SK-N-SH (cell line): ENCODE measurements at regions not wholly inside any gene's neighbourhood (a gene's known extent, or its start where the extent isn't known, plus 50 kb on each side); places are given as distances from the start of the nearest gene placed in this dataset.
A peak's percentile ranks its signal among the peaks of the same experiment; 100 is the strongest.

Experiments
- CTCF ChIA-PET: fragments of 300-600, 350-600 bp; formaldehyde crosslinking; extraction: SDS; loops from one replicate; lab custom pipeline; 2021; lab: Yijun Ruan, JAX
- POLR2A ChIA-PET: fragments of 350-600 bp; sonication (Branson Sonifier 250); formaldehyde crosslinking; extraction: SDS; loops from one replicate; lab custom pipeline; 2020; ENCODE audit warnings: antibody characterized with exemption, inconsistent platforms; lab: Yijun Ruan, JAX
- DNase-seq: peaks from one replicate; pipeline ENCODE4 v3.0.0; 2012
- H2AFZ ChIP-seq: fragments of 200-600 bp; sonication (generic); 2 replicates; pipeline ENCODE4 v1.8.1; 2016; ENCODE audit warnings: antibody characterized with exemption, mild to moderate bottlenecking, low read depth
- H3F3A ChIP-seq: fragments of 200-600 bp; sonication (generic); replicated peaks from 2 replicates; pipeline ENCODE3; 2016; ENCODE audit warnings: antibody characterized with exemption, mild to moderate bottlenecking; ENCODE audit not compliant: insufficient read depth
- H3K27ac ChIP-seq, 2 experiments: fragments of 200-500 bp in 1 of 2; fragments of 200-600 bp in 1 of 2; sonication (Bioruptor generic) in 1 of 2; sonication (generic), shearing (Covaris generic) in 1 of 2; 2 replicates each; pipeline versions ENCODE4 v1.5.1 to v1.6.1; 2014 to 2016; ENCODE audit warnings: low read depth in 2 of 2, inconsistent platforms in 1 of 2, low read length in 1 of 2, mild to moderate bottlenecking in 1 of 2, mixed read lengths in 1 of 2
- H3K27me3 ChIP-seq: fragments of 200-600 bp; sonication (generic), shearing (Covaris generic); 2 replicates; pipeline ENCODE4 v1.6.1; 2016; ENCODE audit warnings: mixed run types; ENCODE audit not compliant: insufficient read depth
- H3K36me3 ChIP-seq, 2 experiments: fragments of 200-500 bp in 1 of 2; fragments of 200-600 bp in 1 of 2; sonication (Bioruptor generic) in 1 of 2; sonication (generic) in 1 of 2; replicated peaks in 1 of 2; 2 replicates each; pipeline versions ENCODE3 to v1.5.1; 2014 to 2016; ENCODE audit warnings: low read length in 1 of 2, mild to moderate bottlenecking in 1 of 2; ENCODE audit not compliant: insufficient read depth in 2 of 2, control insufficient read depth in 1 of 2
- H3K4me1 ChIP-seq, 2 experiments: fragments of 200-500 bp in 1 of 2; fragments of 200-600 bp in 1 of 2; sonication (Bioruptor generic) in 1 of 2; sonication (generic), shearing (Covaris generic) in 1 of 2; 2 replicates each; pipeline versions ENCODE4 v1.5.1 to v1.6.1; 2014 to 2016; ENCODE audit warnings: low read depth in 1 of 2, low read length in 1 of 2, mixed run types in 1 of 2; ENCODE audit not compliant: insufficient read depth in 2 of 2, control insufficient read depth in 1 of 2
- H3K4me2 ChIP-seq: fragments of 200-600 bp; sonication (generic), shearing (Covaris generic); 2 replicates; pipeline ENCODE4 v1.6.1; 2017; ENCODE audit warnings: mixed run types
- H3K4me3 ChIP-seq, 2 experiments: fragments of 200-500 bp in 1 of 2; fragments of 200-600 bp in 1 of 2; sonication (Bioruptor generic) in 1 of 2; sonication (generic), shearing (Covaris generic) in 1 of 2; 2 replicates each; pipeline versions ENCODE4 v1.5.1 to v1.8.1; 2014 to 2016; ENCODE audit warnings: low read depth in 2 of 2, inconsistent platforms in 1 of 2, low read length in 1 of 2, mild to moderate bottlenecking in 1 of 2, mixed read lengths in 1 of 2, moderate library complexity in 1 of 2
- H3K79me2 ChIP-seq: fragments of 200-600 bp; sonication (generic); 2 replicates; pipeline ENCODE4 v1.8.1; 2017; ENCODE audit warnings: mild to moderate bottlenecking; ENCODE audit not compliant: insufficient read depth
- H3K9ac ChIP-seq: fragments of 200-600 bp; sonication (generic); 2 replicates; pipeline ENCODE4 v1.6.1; 2017; ENCODE audit warnings: mixed run types
- H3K9me2 ChIP-seq: fragments of 200-600 bp; sonication (generic); 2 replicates; pipeline ENCODE4 v1.6.1; 2017; ENCODE audit warnings: mixed run types
- H3K9me3 ChIP-seq: fragments of 200-600 bp; sonication (generic); 2 replicates; pipeline ENCODE4 v1.6.1; 2017; ENCODE audit warnings: mixed run types, mild to moderate bottlenecking, moderate library complexity
- H4K20me1 ChIP-seq: fragments of 200-600 bp; sonication (generic); 2 replicates; pipeline ENCODE4 v1.6.1; 2017; ENCODE audit warnings: mild to moderate bottlenecking, mixed run types; ENCODE audit not compliant: insufficient read depth
- FOXJ3 ChIP-seq: sonication (generic); formaldehyde crosslinking; IDR thresholded peaks from 2 replicates; pipeline ENCODE4 v1.5.1; 2020; ENCODE audit warnings: mild to moderate bottlenecking, missing genetic modification reagents
- GABPA ChIP-seq: IDR thresholded peaks from 2 replicates; pipeline ENCODE4 v1.4.0; 2012; ENCODE audit warnings: low read depth, mild to moderate bottlenecking
- GATA2 ChIP-seq: sonication (generic); formaldehyde crosslinking; IDR thresholded peaks from 2 replicates; pipeline ENCODE4 v1.5.0; 2020; ENCODE audit warnings: mild to moderate bottlenecking, missing genetic modification reagents
- POLR2AphosphoS5 ChIP-seq: IDR thresholded peaks from 2 replicates; pipeline ENCODE4 v1.6.1; 2012; ENCODE audit warnings: low read depth, low read length
- RCOR1 ChIP-seq: fragments of 150-350 bp; IDR thresholded peaks from 2 replicates; pipeline ENCODE4 v1.6.1; 2017; ENCODE audit warnings: antibody characterized with exemption, low read length
- TAF1 ChIP-seq: IDR thresholded peaks from 2 replicates; pipeline ENCODE4 v1.6.1; 2012; ENCODE audit warnings: low read depth, mild to moderate bottlenecking, low read length, moderate library complexity, borderline replicate concordance
- TCF12 ChIP-seq: IDR thresholded peaks from 2 replicates; pipeline ENCODE4 v1.4.0; 2012
- TEAD4 ChIP-seq: IDR thresholded peaks from 2 replicates; pipeline ENCODE4 v1.4.0; 2012; ENCODE audit warnings: mild to moderate bottlenecking, borderline replicate concordance; ENCODE audit not compliant: insufficient read depth
- WGBS: methylation state at CpG from one replicate; pipeline ENCODE4 v1.1.6; 2017; ENCODE audit warnings: low lambda C conversion rate; 5-methylcytosine and 5-hydroxymethylcytosine counted together
- TF ChIP-seq, protein P1 (sequence below): fragments of 200-600 bp; sonication (generic); IDR thresholded peaks from 2 replicates; pipeline ENCODE4 v1.6.1; 2017; ENCODE audit warnings: antibody characterized with exemption, mild to moderate bottlenecking, moderate library complexity
- TF ChIP-seq, protein P2 (sequence below): IDR thresholded peaks from 2 replicates; pipeline ENCODE4 v1.4.0; 2012; ENCODE audit warnings: low read depth, borderline replicate concordance
- TF ChIP-seq, protein P3 (sequence below): IDR thresholded peaks from 2 replicates; pipeline ENCODE4 v1.4.0; 2012; ENCODE audit warnings: low read depth

DNA sequence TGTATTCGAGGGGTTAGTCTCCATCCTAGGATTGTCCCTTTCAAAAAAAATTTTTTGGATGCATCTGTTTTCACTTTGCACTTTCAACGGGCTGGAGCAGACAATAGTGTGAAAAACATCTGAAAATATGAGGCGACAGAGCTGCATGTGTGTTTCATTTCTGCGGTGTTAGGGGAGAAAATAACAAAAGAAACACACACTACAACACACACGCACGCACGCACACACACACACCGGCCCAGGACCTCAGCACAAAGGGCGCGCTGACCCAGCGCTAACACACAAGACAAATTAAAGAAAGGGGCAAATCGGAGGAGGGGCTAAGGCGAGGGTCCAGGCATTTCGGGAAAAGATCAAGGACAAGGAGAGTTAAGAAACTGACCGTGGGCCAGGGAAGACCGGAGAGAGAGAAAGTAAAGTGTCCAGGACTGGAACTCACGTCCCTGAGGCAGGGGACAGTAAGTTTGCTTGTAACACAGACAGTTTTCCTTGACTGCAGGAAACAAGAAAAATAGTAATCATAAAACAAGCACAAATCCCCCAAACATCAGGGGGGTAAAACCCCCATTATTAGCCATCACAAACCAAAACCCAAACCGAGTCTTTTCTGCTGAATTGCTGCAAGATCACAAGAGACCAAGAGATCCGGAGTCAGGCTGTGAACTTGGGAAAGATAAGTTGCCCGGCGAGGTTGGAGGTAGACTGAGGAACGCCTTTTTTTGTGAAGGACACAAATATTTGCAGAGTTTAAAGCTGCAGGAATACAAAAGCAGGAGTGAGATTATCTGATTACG is 302.1 kb downstream of the PARP8 start:
- Histone ChIP-seq H3K9ac (0 out of 2 replicates have a peak overlapping the region, but pooled peaks have one; percentile 5), H3K9me3 (no peaks in the 10 kb centered on the region), H3K4me3 (peak overlapping the region; percentile 53 to 58), H3K9me2 (no peaks in the 10 kb centered on the region), H3K36me3 (no peaks in the 10 kb centered on the region), H3K27me3 (peaks cover 60% of the 10 kb centered on the region), H2AFZ (peak overlapping the region; percentile 83), H3K27ac (peak overlapping the region in 1 of 2 experiments; percentile 84; a peak in 2 of 4 replicates), H3K79me2 (no peaks in the 10 kb centered on the region), H3F3A (no peaks in the 10 kb centered on the region), H3K4me2 (peak overlapping the region; percentile 80), H4K20me1 (no peaks in the 10 kb centered on the region), H3K4me1 (peaks cover 6 to 22% of the 10 kb centered on the region in 2 experiments; a peak in 3 of 4 replicates)
- WGBS: 6% methylated on average over 23 of the region's 23 CpGs
- POLR2A ChIA-PET: interaction anchor here (0.5 to 11.4 kb wide), 15 partner anchors 36 to 1388 kb away, joined by 3 to 437 read pairs (median 4); partner anchors contain the start of gene ISL1
- CTCF ChIA-PET: interaction anchor here (0.7 to 13.0 kb wide), 10 partner anchors 10 to 1690 kb away, joined by 3 to 303 read pairs (median 5); partner anchors contain the start of gene ISL1
- peak; percentile 31 for DNase-seq
- TF ChIP-seq TCF12 (no peak), RCOR1 (peak; percentile 26; the same call in 1 of the 2 replicates), FOXJ3 (CRISPR knock-in tag) (no peak), POLR2AphosphoS5 (0 out of 2 replicates have a peak, but pooled peaks have one; percentile 12), TEAD4 (no peak), GABPA (no peak)
- TF ChIP-seq, protein P1, sequence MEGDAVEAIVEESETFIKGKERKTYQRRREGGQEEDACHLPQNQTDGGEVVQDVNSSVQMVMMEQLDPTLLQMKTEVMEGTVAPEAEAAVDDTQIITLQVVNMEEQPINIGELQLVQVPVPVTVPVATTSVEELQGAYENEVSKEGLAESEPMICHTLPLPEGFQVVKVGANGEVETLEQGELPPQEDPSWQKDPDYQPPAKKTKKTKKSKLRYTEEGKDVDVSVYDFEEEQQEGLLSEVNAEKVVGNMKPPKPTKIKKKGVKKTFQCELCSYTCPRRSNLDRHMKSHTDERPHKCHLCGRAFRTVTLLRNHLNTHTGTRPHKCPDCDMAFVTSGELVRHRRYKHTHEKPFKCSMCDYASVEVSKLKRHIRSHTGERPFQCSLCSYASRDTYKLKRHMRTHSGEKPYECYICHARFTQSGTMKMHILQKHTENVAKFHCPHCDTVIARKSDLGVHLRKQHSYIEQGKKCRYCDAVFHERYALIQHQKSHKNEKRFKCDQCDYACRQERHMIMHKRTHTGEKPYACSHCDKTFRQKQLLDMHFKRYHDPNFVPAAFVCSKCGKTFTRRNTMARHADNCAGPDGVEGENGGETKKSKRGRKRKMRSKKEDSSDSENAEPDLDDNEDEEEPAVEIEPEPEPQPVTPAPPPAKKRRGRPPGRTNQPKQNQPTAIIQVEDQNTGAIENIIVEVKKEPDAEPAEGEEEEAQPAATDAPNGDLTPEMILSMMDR: no peak

DNA sequence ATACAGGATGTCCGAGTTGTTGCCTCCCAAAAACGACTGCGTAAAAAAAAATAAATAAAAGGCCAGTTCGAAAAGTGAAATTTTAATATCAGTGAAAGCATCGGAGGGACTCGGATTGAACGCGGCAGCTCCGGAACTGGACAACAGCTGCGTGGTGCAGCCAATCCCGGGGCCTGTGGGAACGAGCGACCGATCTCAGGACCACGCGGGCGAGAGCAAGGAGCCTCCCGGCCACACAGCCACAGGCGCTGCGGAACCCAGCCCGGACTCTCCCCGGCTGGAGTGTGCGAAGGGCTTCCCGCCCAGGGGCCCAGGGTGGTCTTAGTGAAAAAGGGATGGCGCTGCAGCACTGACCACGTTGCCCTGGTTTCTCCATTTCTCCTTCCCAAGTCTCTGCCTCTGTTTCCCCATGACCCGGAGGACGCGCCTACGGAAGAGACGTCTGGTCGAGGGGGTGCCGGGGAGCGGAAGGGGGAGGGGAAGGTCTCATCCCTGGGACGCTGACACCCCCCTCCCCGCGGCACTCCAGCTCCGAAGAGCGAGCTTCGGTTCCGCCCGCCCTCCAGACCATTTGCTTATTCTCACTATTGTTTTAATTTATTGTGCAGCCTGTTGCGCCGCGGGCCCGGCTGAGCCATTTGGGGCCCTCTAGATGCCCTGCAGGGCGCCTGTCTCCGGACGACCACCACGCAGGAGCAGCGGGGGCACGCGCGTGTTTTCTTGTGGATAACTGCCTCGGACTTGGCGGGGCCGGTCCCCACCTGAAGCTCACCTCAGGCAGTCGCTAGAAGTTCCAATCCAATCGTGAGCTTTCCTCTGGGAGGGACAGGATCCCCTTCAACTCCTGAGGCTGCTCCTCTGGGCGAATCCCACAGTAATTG is 303.0 kb downstream of the PARP8 start:
- H3K4me2 ChIP-seq: peak overlapping the region; percentile 80
- 0 out of 2 replicates have a peak, but pooled peaks have one; percentile 13 for TF ChIP-seq TAF1
- TF ChIP-seq, protein P2, sequence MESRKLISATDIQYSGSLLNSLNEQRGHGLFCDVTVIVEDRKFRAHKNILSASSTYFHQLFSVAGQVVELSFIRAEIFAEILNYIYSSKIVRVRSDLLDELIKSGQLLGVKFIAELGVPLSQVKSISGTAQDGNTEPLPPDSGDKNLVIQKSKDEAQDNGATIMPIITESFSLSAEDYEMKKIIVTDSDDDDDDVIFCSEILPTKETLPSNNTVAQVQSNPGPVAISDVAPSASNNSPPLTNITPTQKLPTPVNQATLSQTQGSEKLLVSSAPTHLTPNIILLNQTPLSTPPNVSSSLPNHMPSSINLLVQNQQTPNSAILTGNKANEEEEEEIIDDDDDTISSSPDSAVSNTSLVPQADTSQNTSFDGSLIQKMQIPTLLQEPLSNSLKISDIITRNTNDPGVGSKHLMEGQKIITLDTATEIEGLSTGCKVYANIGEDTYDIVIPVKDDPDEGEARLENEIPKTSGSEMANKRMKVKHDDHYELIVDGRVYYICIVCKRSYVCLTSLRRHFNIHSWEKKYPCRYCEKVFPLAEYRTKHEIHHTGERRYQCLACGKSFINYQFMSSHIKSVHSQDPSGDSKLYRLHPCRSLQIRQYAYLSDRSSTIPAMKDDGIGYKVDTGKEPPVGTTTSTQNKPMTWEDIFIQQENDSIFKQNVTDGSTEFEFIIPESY: no peak
- TF ChIP-seq GATA2 (CRISPR knock-in tag): peak; percentile 27
- TF ChIP-seq, protein P3, sequence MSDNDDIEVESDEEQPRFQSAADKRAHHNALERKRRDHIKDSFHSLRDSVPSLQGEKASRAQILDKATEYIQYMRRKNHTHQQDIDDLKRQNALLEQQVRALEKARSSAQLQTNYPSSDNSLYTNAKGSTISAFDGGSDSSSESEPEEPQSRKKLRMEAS: 0 out of 2 replicates have a peak, but pooled peaks have one; percentile 49
- TF ChIP-seq RCOR1: no peak; the same call in 1 of the 2 replicates
- peak overlapping the region in 1 of 2 experiments; percentile 84; a peak in 2 of 4 replicates for H3K27ac ChIP-seq
- H3F3A ChIP-seq: no peaks in the 10 kb centered on the region
- POLR2A ChIA-PET: interaction anchor here (1.1 to 11.4 kb wide), 7 partner anchors 213 to 1029 kb away, joined by 3 to 437 read pairs (median 4); partner anchors contain the start of gene ISL1
- peak overlapping the region; percentile 53 to 58 for H3K4me3 ChIP-seq
- peaks cover 6 to 17% of the 10 kb centered on the region in 2 experiments; a peak in 3 of 4 replicates for H3K4me1 ChIP-seq
- no peaks in the 10 kb centered on the region for H3K9me3 ChIP-seq
- H4K20me1 ChIP-seq: no peaks in the 10 kb centered on the region
- no peaks in the 10 kb centered on the region for H3K9me2 ChIP-seq
- peak overlapping the region; percentile 83 for H2AFZ ChIP-seq
- peaks cover 53% of the 10 kb centered on the region for H3K27me3 ChIP-seq
- peak; percentile 80 for DNase-seq
- H3K79me2 ChIP-seq: no peaks in the 10 kb centered on the region
- WGBS: 5% methylated on average over 47 of the region's 60 CpGs
- 0 out of 2 replicates have a peak overlapping the region, but pooled peaks have one; percentile 5 for H3K9ac ChIP-seq
- H3K36me3 ChIP-seq: no peaks in the 10 kb centered on the region
- CTCF ChIA-PET: interaction anchor here (0.6 to 13.0 kb wide), 11 partner anchors 10 to 1592 kb away, joined by 3 to 303 read pairs (median 3); partner anchors contain the start of gene ISL1
